DOHH2 (cell line): ENCODE measurements at regions not wholly inside any gene's neighbourhood (a gene's known extent, or its start where the extent isn't known, plus 50 kb on each side); places are given as distances from the start of the nearest gene placed in this dataset.

Source experiments
- EZH2phosphoT487 ChIP-seq: fragments of 200-600 bp; sonication (generic); IDR thresholded peaks from 2 replicates; pipeline ENCODE4 v1.6.1; 2017; ENCODE audit warnings: borderline replicate concordance, mild to moderate bottlenecking, antibody characterized with exemption, low read length, moderate library complexity, mixed read lengths
- TF ChIP-seq, protein P1 (sequence below): fragments of 200-600 bp; sonication (generic); IDR thresholded peaks from one replicate; pipeline ENCODE4 v1.5.1; 2014; ENCODE audit warnings: antibody characterized with exemption, mild to moderate bottlenecking, low read depth, low read length; ENCODE audit not compliant: poor library complexity, severe bottlenecking

GRCh38 chr5:85604378-85604777 is 1013.4 kb upstream of the COX7C start:
- TF ChIP-seq, protein P1, sequence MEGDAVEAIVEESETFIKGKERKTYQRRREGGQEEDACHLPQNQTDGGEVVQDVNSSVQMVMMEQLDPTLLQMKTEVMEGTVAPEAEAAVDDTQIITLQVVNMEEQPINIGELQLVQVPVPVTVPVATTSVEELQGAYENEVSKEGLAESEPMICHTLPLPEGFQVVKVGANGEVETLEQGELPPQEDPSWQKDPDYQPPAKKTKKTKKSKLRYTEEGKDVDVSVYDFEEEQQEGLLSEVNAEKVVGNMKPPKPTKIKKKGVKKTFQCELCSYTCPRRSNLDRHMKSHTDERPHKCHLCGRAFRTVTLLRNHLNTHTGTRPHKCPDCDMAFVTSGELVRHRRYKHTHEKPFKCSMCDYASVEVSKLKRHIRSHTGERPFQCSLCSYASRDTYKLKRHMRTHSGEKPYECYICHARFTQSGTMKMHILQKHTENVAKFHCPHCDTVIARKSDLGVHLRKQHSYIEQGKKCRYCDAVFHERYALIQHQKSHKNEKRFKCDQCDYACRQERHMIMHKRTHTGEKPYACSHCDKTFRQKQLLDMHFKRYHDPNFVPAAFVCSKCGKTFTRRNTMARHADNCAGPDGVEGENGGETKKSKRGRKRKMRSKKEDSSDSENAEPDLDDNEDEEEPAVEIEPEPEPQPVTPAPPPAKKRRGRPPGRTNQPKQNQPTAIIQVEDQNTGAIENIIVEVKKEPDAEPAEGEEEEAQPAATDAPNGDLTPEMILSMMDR: no peak
- TF ChIP-seq EZH2phosphoT487: no peak
